ENCODE measurements at regions not wholly inside any gene's neighbourhood (a gene's known extent, or its start where the extent isn't known, plus 50 kb on each side); places are given as distances from the start of the nearest gene placed in this dataset.

GRCh38 chr21:27480841-27481261, 514.0 kb upstream of the ADAMTS5 start:
- TF ChIP-seq CTCF (IDR thresholded peaks at IDR 0.05; ENCODE audit: insufficient read depth, low read length, poor library complexity, severe bottlenecking) (no peak), EZH2phosphoT487 (conservative IDR thresholded peaks at IDR 0.05; ENCODE audit: low read length) (no peak)
